DOHH2 (cell line): ENCODE measurements at regions not wholly inside any gene's neighbourhood (a gene's known extent, or its start where the extent isn't known, plus 50 kb on each side); places are given as distances from the start of the nearest gene placed in this dataset.

ENCODE experiments used
- H3F3A ChIP-seq: fragments of 200-600 bp; sonication (generic), shearing (Covaris generic); 2 replicates; pipeline ENCODE4 v1.6.0; 2016; ENCODE audit warnings: antibody characterized with exemption, mild to moderate bottlenecking; ENCODE audit not compliant: control insufficient read depth, insufficient read depth
- H3K27ac ChIP-seq: fragments of 200-600 bp; sonication (generic); 2 replicates; pipeline ENCODE4 v1.5.1; 2014; ENCODE audit warnings: low read depth, mild to moderate bottlenecking, low read length, moderate library complexity
- H3K27me3 ChIP-seq: fragments of 200-600 bp; sonication (generic); 2 replicates; pipeline ENCODE4 v1.6.1; 2014; ENCODE audit warnings: mild to moderate bottlenecking, low read length, mixed read lengths; ENCODE audit not compliant: control insufficient read depth
- H3K36me3 ChIP-seq: fragments of 200-600 bp; sonication (generic); 2 replicates; pipeline ENCODE4 v1.6.1; 2014; ENCODE audit warnings: mild to moderate bottlenecking, low read length, moderate library complexity, mixed read lengths; ENCODE audit not compliant: control insufficient read depth
- H3K4me1 ChIP-seq: fragments of 200-600 bp; sonication (generic); 2 replicates; pipeline ENCODE4 v1.6.1; 2014; ENCODE audit warnings: mild to moderate bottlenecking, low read length, mixed read lengths; ENCODE audit not compliant: control insufficient read depth
- H3K4me2 ChIP-seq: fragments of 200-600 bp; sonication (generic); 2 replicates; pipeline ENCODE4 v1.6.0; 2014; ENCODE audit warnings: mild to moderate bottlenecking, low read length, moderate library complexity
- H3K4me3 ChIP-seq: fragments of 200-600 bp; sonication (generic); 2 replicates; pipeline ENCODE4 v1.5.1; 2014; ENCODE audit warnings: mild to moderate bottlenecking, low read length, mixed read lengths
- H3K79me2 ChIP-seq: fragments of 200-600 bp; sonication (generic); 2 replicates; pipeline ENCODE4 v1.6.1; 2014; ENCODE audit warnings: mild to moderate bottlenecking, low read length, mixed read lengths; ENCODE audit not compliant: control insufficient read depth
- H3K9me2 ChIP-seq: fragments of 200-600 bp; sonication (generic); replicated peaks from 2 replicates; pipeline ENCODE4 v1.6.1; 2014; ENCODE audit warnings: mild to moderate bottlenecking, low read length, mixed read lengths; ENCODE audit not compliant: control insufficient read depth
- H3K9me3 ChIP-seq: fragments of 200-600 bp; sonication (generic); 2 replicates; pipeline ENCODE4 v1.6.1; 2014; ENCODE audit warnings: antibody characterized with exemption, low read length, mixed read lengths; ENCODE audit not compliant: control insufficient read depth, insufficient read depth
- H4K20me1 ChIP-seq: fragments of 200-600 bp; sonication (generic); 2 replicates; pipeline ENCODE4 v1.6.0; 2014; ENCODE audit warnings: low read depth, mild to moderate bottlenecking, antibody characterized with exemption, low read length, moderate library complexity; ENCODE audit not compliant: control insufficient read depth, insufficient read depth
- CTCF ChIP-seq: fragments of 200-600 bp; sonication (generic); IDR thresholded peaks from one replicate; pipeline ENCODE4 v1.5.1; 2014; ENCODE audit warnings: antibody characterized with exemption, mild to moderate bottlenecking, low read depth, low read length; ENCODE audit not compliant: poor library complexity, severe bottlenecking
- EZH2phosphoT487 ChIP-seq: fragments of 200-600 bp; sonication (generic); IDR thresholded peaks from 2 replicates; pipeline ENCODE4 v1.6.1; 2017; ENCODE audit warnings: borderline replicate concordance, mild to moderate bottlenecking, antibody characterized with exemption, low read length, moderate library complexity, mixed read lengths

- TF ChIP-seq EZH2phosphoT487, result no peak
- TF ChIP-seq CTCF, result no peak
- no peak overlapping the region for H3K27ac ChIP-seq
- no peaks in the 10 kb centered on the region for H3K4me1 ChIP-seq
- no peaks in the 10 kb centered on the region for H3K79me2 ChIP-seq
- no peaks in the 10 kb centered on the region for H3F3A ChIP-seq
- no peaks in the 10 kb centered on the region for H4K20me1 ChIP-seq
- H3K4me3 ChIP-seq, result no peak overlapping the region
- no peak overlapping the region for H3K4me2 ChIP-seq
- H3K9me2 ChIP-seq, result no peaks in the 10 kb centered on the region
- no peaks in the 10 kb centered on the region for H3K9me3 ChIP-seq
- no peaks in the 10 kb centered on the region for H3K36me3 ChIP-seq
- H3K27me3 ChIP-seq, result no peaks in the 10 kb centered on the region
Observed at GRCh38 chr12:126385785-126386184, 1320.5 kb downstream of the AACS start.

DNA sequence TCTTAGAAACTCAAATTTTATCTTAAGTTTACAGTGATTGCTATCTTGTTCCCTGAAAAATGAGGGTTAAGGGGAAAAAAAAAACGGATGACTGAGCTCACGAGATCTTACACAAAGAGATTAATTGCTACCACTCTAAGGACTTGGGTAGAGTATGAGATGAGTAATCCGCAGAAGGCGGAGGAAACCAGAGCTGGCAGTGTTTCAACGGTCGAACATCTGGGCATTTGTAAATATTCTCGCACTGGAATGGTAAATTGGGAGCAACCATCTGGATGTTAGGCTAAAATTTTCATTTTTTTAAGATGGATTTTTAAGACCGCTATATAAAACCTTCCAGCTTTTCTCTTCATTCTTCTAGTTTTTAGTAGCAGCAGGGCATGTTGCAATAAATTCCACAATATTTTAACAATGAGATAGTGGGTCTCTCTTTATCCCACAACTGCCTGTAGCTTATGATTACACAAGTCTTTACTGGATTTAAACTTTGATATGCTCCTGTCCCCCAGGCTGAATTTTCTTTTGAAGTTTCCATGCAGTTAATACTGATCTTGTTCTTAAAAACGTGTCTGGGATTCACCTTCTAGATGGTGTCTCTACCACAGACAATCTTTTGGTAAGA is 1324.1 kb downstream of the AACS start:
- Histone ChIP-seq H4K20me1 (no peaks in the 10 kb centered on the region), H3K9me3 (no peaks in the 10 kb centered on the region), H3K4me3 (no peak overlapping the region), H3K27ac (no peak overlapping the region), H3K27me3 (no peaks in the 10 kb centered on the region), H3K9me2 (no peaks in the 10 kb centered on the region), H3K4me1 (no peaks in the 10 kb centered on the region), H3K4me2 (no peak overlapping the region), H3K36me3 (no peaks in the 10 kb centered on the region), H3K79me2 (no peaks in the 10 kb centered on the region), H3F3A (no peaks in the 10 kb centered on the region)
- TF ChIP-seq CTCF (no peak), EZH2phosphoT487 (no peak)

- no peaks in the 10 kb centered on the region for H3K27me3 ChIP-seq
- no peaks in the 10 kb centered on the region for H3K4me1 ChIP-seq
- TF ChIP-seq EZH2phosphoT487, result no peak
- TF ChIP-seq CTCF, result no peak
- H3K9me3 ChIP-seq, result no peaks in the 10 kb centered on the region
- H4K20me1 ChIP-seq, result no peaks in the 10 kb centered on the region
- no peak overlapping the region for H3K4me2 ChIP-seq
- no peaks in the 10 kb centered on the region for H3F3A ChIP-seq
- no peaks in the 10 kb centered on the region for H3K36me3 ChIP-seq
- H3K79me2 ChIP-seq, result no peaks in the 10 kb centered on the region
- no peak overlapping the region for H3K4me3 ChIP-seq
- H3K27ac ChIP-seq, result no peak overlapping the region
- no peaks in the 10 kb centered on the region for H3K9me2 ChIP-seq
Observed at GRCh38 chr12:126389961-126390360, 1324.7 kb downstream of the AACS start.
